T-cell (primary cell): ENCODE measurements at regions not wholly inside any gene's neighbourhood (a gene's known extent, or its start where the extent isn't known, plus 50 kb on each side); places are given as distances from the start of the nearest gene placed in this dataset.
A peak's percentile ranks its signal among the peaks of the same experiment; 100 is the strongest.
"Not testable (repeated sequence)": the region's sequence is repeated elsewhere in the genome, so short reads cannot be mapped to it uniquely, and the experiment has no call there.

Experiments used
- ATAC-seq, 4 experiments: fragments of 200-7000 bp in 3 of 4; fragments of 150-1000 bp in 1 of 4; cut with Tn5 transposase; replicated peaks in 1 of 4; 1 replicate in 3 of 4; 2 replicates in 1 of 4; pipeline ENCODE4 v1.10.0; 2021; ENCODE audit warnings: moderate library complexity in 3 of 4, mild to moderate bottlenecking in 2 of 4, moderate number of reproducible peaks in 1 of 4
- CTCF ChIA-PET, 2 donors: fragments of 300-600 bp; sonication (Branson Sonifier 250); formaldehyde crosslinking; loops; one replicate each; lab custom pipeline; 2022; ENCODE audit warnings: antibody characterized with exemption in 2 of 2; lab: Charles Lee
- POLR2A ChIA-PET, 2 donors: fragments of 300-600 bp; sonication (Branson Sonifier 250); formaldehyde crosslinking; loops; one replicate each; lab custom pipeline; 2022; ENCODE audit warnings: antibody characterized with exemption in 2 of 2; lab: Charles Lee
- DNase-seq, 35 experiments: peaks; one replicate each; pipeline versions ENCODE4 v3.0.0 to v3.0.0-alpha.2; 2013 to 2023
- H3K27ac ChIP-seq: one replicate; pipeline ENCODE4 v1.5.1; 2013; ENCODE audit warnings: low read length
- H3K27me3 ChIP-seq, 2 experiments: replicated peaks in 1 of 2; 1 replicate in 1 of 2; 2 replicates in 1 of 2; pipeline versions ENCODE4 v1.6.1 to v1.7.0; 2013; ENCODE audit warnings: low read length in 1 of 2, mixed read lengths in 1 of 2; ENCODE audit not compliant: control insufficient read depth in 2 of 2, insufficient read depth in 2 of 2; ENCODE audit errors: extremely low read depth in 1 of 2
- H3K36me3 ChIP-seq, 2 donors: 1 replicate in 1 of 2; 2 replicates in 1 of 2; pipeline versions ENCODE4 v1.6.1 to v1.7.0; 2013; ENCODE audit warnings: low read length in 1 of 2; ENCODE audit not compliant: control insufficient read depth in 2 of 2, insufficient read depth in 1 of 2; ENCODE audit errors: extremely low read depth in 1 of 2
- H3K4me1 ChIP-seq, 2 experiments: 1 replicate in 1 of 2; 2 replicates in 1 of 2; pipeline versions ENCODE4 v1.6.1 to v1.7.0; 2013; ENCODE audit warnings: low read length in 2 of 2, mixed read lengths in 1 of 2; ENCODE audit not compliant: insufficient read depth in 2 of 2, control insufficient read depth in 1 of 2; ENCODE audit errors: extremely low read depth in 1 of 2
- H3K4me3 ChIP-seq, 2 donors: 1 replicate in 1 of 2; 2 replicates in 1 of 2; pipeline versions ENCODE4 v1.5.1 to v1.7.0; 2013; ENCODE audit warnings: mild to moderate bottlenecking in 2 of 2, low read length in 1 of 2, moderate library complexity in 1 of 2; ENCODE audit not compliant: control insufficient read depth in 1 of 2; ENCODE audit errors: extremely low read depth in 1 of 2
- H3K9me3 ChIP-seq: 2 replicates; pipeline ENCODE4 v1.7.0; 2013
- H3K27ac Mint-ChIP-seq, 2 donors: one replicate each; pipeline ENCODE4 v1.8.0; 2020 to 2021; ENCODE audit warnings: mild to moderate bottlenecking in 2 of 2, mixed read lengths in 2 of 2
- H3K27me3 Mint-ChIP-seq, 2 donors: one replicate each; pipeline ENCODE4 v1.8.0; 2021 to 2022; ENCODE audit warnings: mixed read lengths in 2 of 2
- H3K36me3 Mint-ChIP-seq: one replicate; pipeline ENCODE4 v1.8.0; 2021; ENCODE audit warnings: mixed read lengths
- H3K4me1 Mint-ChIP-seq, 3 donors: one replicate each; pipeline ENCODE4 v1.8.0; 2020 to 2022; ENCODE audit warnings: mixed read lengths in 3 of 3, mild to moderate bottlenecking in 1 of 3
- H3K4me3 Mint-ChIP-seq, 3 donors: one replicate each; pipeline ENCODE4 v1.8.0; 2020 to 2022; ENCODE audit warnings: mild to moderate bottlenecking in 3 of 3, mixed read lengths in 3 of 3, moderate library complexity in 3 of 3
- H3K9me3 Mint-ChIP-seq, 3 donors: one replicate each; pipeline ENCODE4 v1.8.0; 2020 to 2022; ENCODE audit warnings: mixed read lengths in 3 of 3
- WGBS: methylation state at CpG from one replicate; pipeline ENCODE4 v1.1.5; 2013; ENCODE audit warnings: missing lambda C conversion rate; ENCODE audit not compliant: insufficient coverage; 5-methylcytosine and 5-hydroxymethylcytosine counted together

- H3K4me1 ChIP-seq, H3K4me3 ChIP-seq, H3K27me3 Mint-ChIP-seq, H3K36me3 Mint-ChIP-seq, H3K27me3 ChIP-seq, POLR2A ChIA-PET, H3K9me3 ChIP-seq, H3K27ac ChIP-seq, H3K4me3 Mint-ChIP-seq, H3K9me3 Mint-ChIP-seq, CTCF ChIA-PET, H3K4me1 Mint-ChIP-seq, H3K36me3 ChIP-seq, DNase-seq: not testable (repeated sequence)
- WGBS = no CpG with 5 or more reads among the region's 5 CpGs
- H3K27ac Mint-ChIP-seq = peak overlapping the region; percentile 41 to 75
- ATAC-seq = peak in 2 of 4 experiments; percentile 49 to 50
These were observed 99.8 kb upstream of the THOC3 start for GRCh38 chr5:176067948-176068347.

- H3K4me3 ChIP-seq, H3K4me1 ChIP-seq, H3K4me1 Mint-ChIP-seq, H3K36me3 ChIP-seq, H3K4me3 Mint-ChIP-seq, CTCF ChIA-PET, H3K9me3 Mint-ChIP-seq, H3K36me3 Mint-ChIP-seq, DNase-seq, POLR2A ChIA-PET, H3K27me3 ChIP-seq, H3K27me3 Mint-ChIP-seq, H3K27ac Mint-ChIP-seq, H3K9me3 ChIP-seq, ATAC-seq, H3K27ac ChIP-seq: not testable (repeated sequence)
- WGBS = 60% methylated on average over 1 of the region's 9 CpGs
These were observed 106.0 kb upstream of the THOC3 start for GRCh38 chr5:176073996-176074571.

GRCh38 chr5:176083717-176084116 is 115.6 kb upstream of the THOC3 start:
- WGBS = no CpG with 5 or more reads among the region's 9 CpGs
- H3K9me3 ChIP-seq, H3K4me3 ChIP-seq, DNase-seq, H3K27me3 Mint-ChIP-seq, H3K27ac Mint-ChIP-seq, H3K36me3 ChIP-seq, H3K4me1 Mint-ChIP-seq, CTCF ChIA-PET, H3K4me1 ChIP-seq, ATAC-seq, POLR2A ChIA-PET, H3K27ac ChIP-seq, H3K27me3 ChIP-seq, H3K9me3 Mint-ChIP-seq, H3K36me3 Mint-ChIP-seq, H3K4me3 Mint-ChIP-seq: not testable (repeated sequence)

DNA sequence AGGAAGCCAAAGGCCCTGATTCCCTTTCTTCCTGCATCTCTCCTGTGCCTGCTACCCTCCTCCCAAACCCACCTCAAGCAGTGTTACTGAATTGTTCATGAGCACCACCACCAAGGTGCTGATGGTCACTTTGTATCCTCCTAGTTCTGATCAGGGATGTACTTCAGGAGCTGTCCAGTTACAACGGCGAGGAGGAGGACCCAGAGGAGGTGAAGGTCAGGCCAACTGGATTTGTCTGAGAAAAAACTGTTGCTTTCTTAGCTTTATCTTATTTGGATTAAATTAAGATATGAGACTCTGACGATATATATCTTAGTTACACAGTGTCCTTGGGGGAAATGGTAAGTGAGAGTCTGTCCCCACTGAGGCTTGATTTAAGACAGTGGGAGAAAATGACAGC is 135.0 kb upstream of the THOC3 start:
- H3K4me3 Mint-ChIP-seq, H3K4me3 ChIP-seq, H3K4me1 Mint-ChIP-seq, H3K9me3 ChIP-seq, H3K36me3 ChIP-seq, H3K27me3 ChIP-seq, ATAC-seq, H3K4me1 ChIP-seq, CTCF ChIA-PET, H3K9me3 Mint-ChIP-seq, H3K27me3 Mint-ChIP-seq, POLR2A ChIA-PET, H3K36me3 Mint-ChIP-seq, DNase-seq, H3K27ac ChIP-seq, H3K27ac Mint-ChIP-seq: not testable (repeated sequence)
- WGBS = no CpG with 5 or more reads among the region's 3 CpGs

GRCh38 chr5:176112888-176113287 is 125.3 kb upstream of the SIMC1 start:
- H3K9me3 ChIP-seq, H3K4me3 Mint-ChIP-seq, H3K27me3 ChIP-seq, H3K36me3 ChIP-seq, H3K4me1 ChIP-seq, H3K4me3 ChIP-seq, H3K9me3 Mint-ChIP-seq, DNase-seq, H3K27ac ChIP-seq, CTCF ChIA-PET, ATAC-seq, H3K4me1 Mint-ChIP-seq, H3K27ac Mint-ChIP-seq, H3K27me3 Mint-ChIP-seq, H3K36me3 Mint-ChIP-seq, POLR2A ChIA-PET: not testable (repeated sequence)
- no CpG with 5 or more reads among the region's 8 CpGs for WGBS

DNA sequence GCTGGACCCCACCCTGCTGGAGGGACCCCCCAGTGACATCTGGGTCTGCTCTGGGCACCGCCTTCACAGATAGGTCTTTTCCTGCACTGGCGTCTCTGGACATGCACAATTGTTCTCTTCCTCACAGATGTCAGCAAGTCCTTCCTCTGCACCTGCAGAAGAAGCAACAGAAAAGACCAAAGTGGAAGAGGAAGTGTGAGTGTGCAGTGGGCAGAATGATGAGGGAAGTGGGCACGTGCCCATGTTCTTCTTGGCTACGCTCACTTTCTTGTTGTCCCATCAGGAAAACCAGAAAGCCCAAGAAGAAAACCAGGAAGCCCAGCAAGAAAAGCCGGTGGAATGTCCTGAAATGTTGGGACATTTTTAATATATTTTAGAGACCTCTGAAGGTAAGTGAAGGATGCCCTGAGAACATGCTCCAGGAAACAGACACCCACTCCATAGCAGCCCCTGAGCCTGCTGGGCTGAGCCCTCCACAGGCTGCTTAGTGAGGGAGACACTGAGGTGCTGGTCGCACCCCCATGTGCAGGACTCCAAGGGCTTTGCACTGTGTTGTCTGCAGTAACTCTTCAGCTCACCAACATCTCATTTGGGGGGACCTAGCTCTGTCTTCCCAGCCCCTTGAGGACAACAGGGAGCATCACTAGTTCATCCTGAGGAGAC is 124.4 kb upstream of the SIMC1 start:
- POLR2A ChIA-PET, H3K36me3 ChIP-seq, CTCF ChIA-PET, H3K9me3 ChIP-seq, H3K27ac Mint-ChIP-seq, H3K4me1 Mint-ChIP-seq, ATAC-seq, H3K36me3 Mint-ChIP-seq, H3K4me3 ChIP-seq, H3K9me3 Mint-ChIP-seq, H3K4me1 ChIP-seq, H3K27me3 Mint-ChIP-seq, H3K27me3 ChIP-seq, DNase-seq, H3K27ac ChIP-seq, H3K4me3 Mint-ChIP-seq: not testable (repeated sequence)
- WGBS = no CpG with 5 or more reads among the region's 6 CpGs

GRCh38 chr5:176114825-176115224 is 123.4 kb upstream of the SIMC1 start:
- not testable (repeated sequence) for H3K9me3 Mint-ChIP-seq, H3K36me3 Mint-ChIP-seq

More at GRCh38 chr5:176114825-176115224, 123.4 kb upstream of the SIMC1 start:
- H3K4me1 ChIP-seq, H3K4me3 ChIP-seq, H3K36me3 ChIP-seq, H3K4me3 Mint-ChIP-seq, H3K27ac Mint-ChIP-seq, ATAC-seq, H3K4me1 Mint-ChIP-seq, POLR2A ChIA-PET, CTCF ChIA-PET, H3K27me3 Mint-ChIP-seq, DNase-seq, H3K27ac ChIP-seq, H3K27me3 ChIP-seq, H3K9me3 ChIP-seq: not testable (repeated sequence)
- WGBS = no CpG with 5 or more reads among the region's 7 CpGs
